ENCODE measurements at regions not wholly inside any gene's neighbourhood (a gene's known extent, or its start where the extent isn't known, plus 50 kb on each side); places are given as distances from the start of the nearest gene placed in this dataset.

DNA sequence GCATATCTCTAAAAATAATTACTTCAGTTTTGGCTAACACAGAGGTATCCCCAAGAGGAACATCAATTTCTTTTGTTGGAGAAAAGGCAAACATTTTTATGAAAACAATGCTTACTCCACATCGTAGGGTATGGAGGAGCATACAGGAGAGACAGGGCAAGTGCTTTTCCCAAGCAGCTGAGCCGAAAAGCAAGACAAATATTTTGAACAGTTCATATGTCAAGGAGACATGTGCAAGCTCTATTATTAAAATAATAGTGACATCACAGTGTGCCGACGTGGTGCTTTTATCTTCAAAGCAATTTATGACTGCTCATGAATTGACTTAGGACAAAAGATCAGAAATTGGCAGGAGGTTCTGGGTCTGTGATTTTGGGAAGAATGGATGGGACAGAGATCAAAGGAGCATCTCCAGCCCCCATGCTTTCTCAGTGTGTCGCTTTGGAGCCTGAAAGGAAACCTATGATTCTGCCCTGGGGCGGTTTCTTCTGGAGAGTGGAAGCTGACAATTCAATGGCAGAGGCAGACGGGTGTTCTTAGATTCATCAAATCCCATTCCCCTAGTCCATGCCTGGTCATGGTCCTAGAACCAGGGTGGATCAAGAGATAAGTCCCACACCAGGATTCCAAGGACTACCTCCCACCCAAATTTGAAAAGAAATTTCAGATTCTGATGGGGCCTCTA lies 97.1 kb downstream of the JCAD start:
- H3K27ac ChIP-seq (ENCODE audit: low read depth in 2 of 2, low read length in 2 of 2) = no peak overlapping the region
- H3K36me3 ChIP-seq (ENCODE audit: control insufficient read depth in 2 of 2, insufficient read depth in 2 of 2, low read length in 2 of 2) = no peaks in the 10 kb centered on the region
- peaks cover 0 to 2% of the 10 kb centered on the region in 2 donors for H3K27me3 ChIP-seq (ENCODE audit: control insufficient read depth in 2 of 2, insufficient read depth in 2 of 2, low read length in 2 of 2)
- H3K4me1 ChIP-seq (ENCODE audit: control insufficient read depth in 2 of 2, insufficient read depth in 2 of 2, low read length in 2 of 2) = no peaks in the 10 kb centered on the region
- no peaks in the 10 kb centered on the region for H3K9me3 ChIP-seq (ENCODE audit: control insufficient read depth in 2 of 2, low read length in 2 of 2)
- no peak overlapping the region for H3K4me3 ChIP-seq (ENCODE audit: low read length in 2 of 2)
- H3K9ac ChIP-seq (ENCODE audit: low read depth in 1 of 2, low read length in 2 of 2) = no peak overlapping the region

DNA sequence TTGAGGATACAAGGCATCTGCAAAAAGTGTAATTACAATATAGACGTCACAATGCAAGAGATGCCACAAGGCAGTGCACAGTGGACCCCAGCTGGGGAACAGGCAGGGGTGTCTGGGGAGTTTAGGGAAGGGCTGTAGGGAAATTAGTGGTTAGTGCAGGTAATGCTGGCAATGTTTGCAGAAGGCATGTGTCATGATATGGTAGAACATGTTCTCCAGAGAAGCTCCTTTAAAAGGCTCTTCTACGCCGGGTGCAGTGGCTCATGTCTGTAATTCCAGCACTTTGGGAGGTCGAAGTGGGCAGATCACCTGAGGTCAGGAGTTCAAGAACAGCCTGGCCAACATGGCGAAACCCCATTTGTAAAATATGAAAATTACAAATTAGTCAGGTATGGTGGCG lies 98.0 kb downstream of the JCAD start:
- no peaks in the 10 kb centered on the region for H3K36me3 ChIP-seq (ENCODE audit: control insufficient read depth in 2 of 2, insufficient read depth in 2 of 2, low read length in 2 of 2)
- H3K4me1 ChIP-seq (ENCODE audit: control insufficient read depth in 2 of 2, insufficient read depth in 2 of 2, low read length in 2 of 2) = no peaks in the 10 kb centered on the region
- H3K9me3 ChIP-seq (ENCODE audit: control insufficient read depth in 2 of 2, low read length in 2 of 2) = no peaks in the 10 kb centered on the region
- no peak overlapping the region for H3K9ac ChIP-seq (ENCODE audit: low read depth in 1 of 2, low read length in 2 of 2)
- no peak overlapping the region for H3K27ac ChIP-seq (ENCODE audit: low read depth in 2 of 2, low read length in 2 of 2)
- H3K4me3 ChIP-seq (ENCODE audit: low read length in 2 of 2) = no peak overlapping the region
- peaks cover 0 to 2% of the 10 kb centered on the region in 2 donors for H3K27me3 ChIP-seq (ENCODE audit: control insufficient read depth in 2 of 2, insufficient read depth in 2 of 2, low read length in 2 of 2)

DNA sequence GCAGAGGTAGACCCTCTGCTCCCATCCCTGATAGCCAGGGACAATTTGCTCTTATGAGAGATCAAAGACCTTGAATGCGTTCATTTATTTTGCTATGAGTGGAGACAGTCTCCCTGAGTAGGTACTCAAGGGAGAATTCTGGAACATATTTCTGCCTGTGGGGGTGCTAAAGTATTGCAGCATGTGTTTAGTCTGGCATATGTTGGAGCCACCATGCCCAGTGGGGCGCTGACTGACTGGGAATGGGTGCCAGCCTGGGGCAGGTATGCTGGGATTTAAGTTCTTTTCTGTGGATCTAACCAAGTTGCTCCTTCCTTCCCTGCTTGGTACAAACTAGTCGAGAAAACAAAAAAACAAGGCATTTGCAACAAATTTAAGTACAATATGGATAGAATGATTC lies 99.1 kb downstream of the JCAD start:
- Histone ChIP-seq H3K27me3 (ENCODE audit: control insufficient read depth in 2 of 2, insufficient read depth in 2 of 2, low read length in 2 of 2) (peaks cover 0 to 2% of the 10 kb centered on the region in 2 donors), H3K9me3 (ENCODE audit: control insufficient read depth in 2 of 2, low read length in 2 of 2) (no peaks in the 10 kb centered on the region), H3K9ac (ENCODE audit: low read depth in 1 of 2, low read length in 2 of 2) (no peak overlapping the region), H3K4me3 (ENCODE audit: low read length in 2 of 2) (no peak overlapping the region), H3K4me1 (ENCODE audit: control insufficient read depth in 2 of 2, insufficient read depth in 2 of 2, low read length in 2 of 2) (no peaks in the 10 kb centered on the region), H3K27ac (ENCODE audit: low read depth in 2 of 2, low read length in 2 of 2) (no peak overlapping the region), H3K36me3 (ENCODE audit: control insufficient read depth in 2 of 2, insufficient read depth in 2 of 2, low read length in 2 of 2) (no peaks in the 10 kb centered on the region)

GRCh38 chr10:29959586-29959985 lies 99.8 kb downstream of the JCAD start:
- no peak overlapping the region for H3K27ac ChIP-seq (ENCODE audit: low read depth in 2 of 2, low read length in 2 of 2)
- peaks cover 0 to 2% of the 10 kb centered on the region in 2 donors for H3K27me3 ChIP-seq (ENCODE audit: control insufficient read depth in 2 of 2, insufficient read depth in 2 of 2, low read length in 2 of 2)
- H3K4me1 ChIP-seq (ENCODE audit: control insufficient read depth in 2 of 2, insufficient read depth in 2 of 2, low read length in 2 of 2) = no peaks in the 10 kb centered on the region
- H3K4me3 ChIP-seq (ENCODE audit: low read length in 2 of 2) = no peak overlapping the region
- no peak overlapping the region for H3K9ac ChIP-seq (ENCODE audit: low read depth in 1 of 2, low read length in 2 of 2)
- no peaks in the 10 kb centered on the region for H3K36me3 ChIP-seq (ENCODE audit: control insufficient read depth in 2 of 2, insufficient read depth in 2 of 2, low read length in 2 of 2)
- H3K9me3 ChIP-seq (ENCODE audit: control insufficient read depth in 2 of 2, low read length in 2 of 2) = no peaks in the 10 kb centered on the region

- H3K27ac ChIP-seq (ENCODE audit: low read depth in 2 of 2, low read length in 2 of 2) = no peak overlapping the region
- H3K9ac ChIP-seq (ENCODE audit: low read depth in 1 of 2, low read length in 2 of 2) = no peak overlapping the region
- peaks cover 0 to 2% of the 10 kb centered on the region in 2 donors for H3K27me3 ChIP-seq (ENCODE audit: control insufficient read depth in 2 of 2, insufficient read depth in 2 of 2, low read length in 2 of 2)
- H3K9me3 ChIP-seq (ENCODE audit: control insufficient read depth in 2 of 2, low read length in 2 of 2) = no peaks in the 10 kb centered on the region
- no peaks in the 10 kb centered on the region for H3K4me1 ChIP-seq (ENCODE audit: control insufficient read depth in 2 of 2, insufficient read depth in 2 of 2, low read length in 2 of 2)
- no peaks in the 10 kb centered on the region for H3K36me3 ChIP-seq (ENCODE audit: control insufficient read depth in 2 of 2, insufficient read depth in 2 of 2, low read length in 2 of 2)
- H3K4me3 ChIP-seq (ENCODE audit: low read length in 2 of 2) = no peak overlapping the region
These were observed 100.9 kb downstream of the JCAD start for GRCh38 chr10:29958440-29958839.

GRCh38 chr10:29957907-29958331 lies 101.5 kb downstream of the JCAD start:
- H3K36me3 ChIP-seq (ENCODE audit: control insufficient read depth in 2 of 2, insufficient read depth in 2 of 2, low read length in 2 of 2) = no peaks in the 10 kb centered on the region
- H3K27me3 ChIP-seq (ENCODE audit: control insufficient read depth in 2 of 2, insufficient read depth in 2 of 2, low read length in 2 of 2) = peaks cover 0 to 2% of the 10 kb centered on the region in 2 donors
- no peak overlapping the region for H3K9ac ChIP-seq (ENCODE audit: low read depth in 1 of 2, low read length in 2 of 2)
- H3K4me3 ChIP-seq (ENCODE audit: low read length in 2 of 2) = no peak overlapping the region
- no peaks in the 10 kb centered on the region for H3K4me1 ChIP-seq (ENCODE audit: control insufficient read depth in 2 of 2, insufficient read depth in 2 of 2, low read length in 2 of 2)
- no peak overlapping the region for H3K27ac ChIP-seq (ENCODE audit: low read depth in 2 of 2, low read length in 2 of 2)
- no peaks in the 10 kb centered on the region for H3K9me3 ChIP-seq (ENCODE audit: control insufficient read depth in 2 of 2, low read length in 2 of 2)

GRCh38 chr10:29957236-29957635 lies 102.2 kb downstream of the JCAD start:
- H3K27me3 ChIP-seq (ENCODE audit: control insufficient read depth in 2 of 2, insufficient read depth in 2 of 2, low read length in 2 of 2) = peaks cover 0 to 2% of the 10 kb centered on the region in 2 donors
- no peaks in the 10 kb centered on the region for H3K4me1 ChIP-seq (ENCODE audit: control insufficient read depth in 2 of 2, insufficient read depth in 2 of 2, low read length in 2 of 2)
- no peak overlapping the region for H3K9ac ChIP-seq (ENCODE audit: low read depth in 1 of 2, low read length in 2 of 2)
- no peak overlapping the region for H3K4me3 ChIP-seq (ENCODE audit: low read length in 2 of 2)
- H3K9me3 ChIP-seq (ENCODE audit: control insufficient read depth in 2 of 2, low read length in 2 of 2) = no peaks in the 10 kb centered on the region
- H3K36me3 ChIP-seq (ENCODE audit: control insufficient read depth in 2 of 2, insufficient read depth in 2 of 2, low read length in 2 of 2) = no peaks in the 10 kb centered on the region
- no peak overlapping the region for H3K27ac ChIP-seq (ENCODE audit: low read depth in 2 of 2, low read length in 2 of 2)

- Histone ChIP-seq H3K9me3 (ENCODE audit: control insufficient read depth in 2 of 2, low read length in 2 of 2) (no peaks in the 10 kb centered on the region), H3K27ac (ENCODE audit: low read depth in 2 of 2, low read length in 2 of 2) (no peak overlapping the region), H3K4me3 (ENCODE audit: low read length in 2 of 2) (no peak overlapping the region), H3K36me3 (ENCODE audit: control insufficient read depth in 2 of 2, insufficient read depth in 2 of 2, low read length in 2 of 2) (no peaks in the 10 kb centered on the region), H3K9ac (ENCODE audit: low read depth in 1 of 2, low read length in 2 of 2) (no peak overlapping the region), H3K27me3 (ENCODE audit: control insufficient read depth in 2 of 2, insufficient read depth in 2 of 2, low read length in 2 of 2) (peaks cover 0 to 2% of the 10 kb centered on the region in 2 donors), H3K4me1 (ENCODE audit: control insufficient read depth in 2 of 2, insufficient read depth in 2 of 2, low read length in 2 of 2) (no peaks in the 10 kb centered on the region)
These were observed 103.0 kb downstream of the JCAD start for GRCh38 chr10:29956335-29956924.

DNA sequence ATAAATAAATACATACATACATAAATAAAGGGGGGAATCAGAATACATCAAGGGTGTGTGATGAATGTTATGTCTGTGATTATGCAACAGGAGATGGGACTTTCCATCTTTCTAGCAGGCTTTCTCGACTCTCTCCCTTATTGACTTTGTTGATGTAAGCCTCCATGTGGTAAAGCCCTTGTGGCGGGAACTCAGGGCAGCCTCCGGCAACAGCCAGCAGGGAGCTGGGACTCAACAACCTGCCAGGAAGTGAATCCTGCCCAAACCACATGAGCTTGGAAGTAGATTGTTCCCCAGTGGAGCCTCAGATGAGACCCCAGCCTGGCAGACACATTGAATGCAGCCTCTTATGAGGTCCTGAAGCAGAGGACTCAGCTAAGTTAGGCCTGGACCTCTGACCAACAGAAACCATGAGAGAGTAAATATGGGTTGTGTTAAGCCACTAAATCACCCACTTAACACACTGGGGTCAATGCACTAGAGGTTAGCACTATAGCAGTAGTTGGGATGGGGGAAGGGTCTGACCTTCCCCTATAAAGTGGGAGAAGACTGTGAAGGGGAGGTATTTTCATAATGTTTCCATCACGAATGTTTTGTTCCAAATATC lies 104.0 kb downstream of the JCAD start:
- H3K27ac ChIP-seq (ENCODE audit: low read depth in 2 of 2, low read length in 2 of 2) = no peak overlapping the region
- H3K4me3 ChIP-seq (ENCODE audit: low read length in 2 of 2) = no peak overlapping the region
- H3K4me1 ChIP-seq (ENCODE audit: control insufficient read depth in 2 of 2, insufficient read depth in 2 of 2, low read length in 2 of 2) = no peaks in the 10 kb centered on the region
- peaks cover 0 to 2% of the 10 kb centered on the region in 2 donors for H3K27me3 ChIP-seq (ENCODE audit: control insufficient read depth in 2 of 2, insufficient read depth in 2 of 2, low read length in 2 of 2)
- H3K9me3 ChIP-seq (ENCODE audit: control insufficient read depth in 2 of 2, low read length in 2 of 2) = no peaks in the 10 kb centered on the region
- H3K9ac ChIP-seq (ENCODE audit: low read depth in 1 of 2, low read length in 2 of 2) = no peak overlapping the region
- no peaks in the 10 kb centered on the region for H3K36me3 ChIP-seq (ENCODE audit: control insufficient read depth in 2 of 2, insufficient read depth in 2 of 2, low read length in 2 of 2)

- Histone ChIP-seq H3K36me3 (ENCODE audit: control insufficient read depth in 2 of 2, insufficient read depth in 2 of 2, low read length in 2 of 2) (no peaks in the 10 kb centered on the region), H3K27ac (ENCODE audit: low read depth in 2 of 2, low read length in 2 of 2) (no peak overlapping the region), H3K4me3 (ENCODE audit: low read length in 2 of 2) (no peak overlapping the region), H3K9ac (ENCODE audit: low read depth in 1 of 2, low read length in 2 of 2) (no peak overlapping the region), H3K4me1 (ENCODE audit: control insufficient read depth in 2 of 2, insufficient read depth in 2 of 2, low read length in 2 of 2) (no peaks in the 10 kb centered on the region), H3K9me3 (ENCODE audit: control insufficient read depth in 2 of 2, low read length in 2 of 2) (no peaks in the 10 kb centered on the region), H3K27me3 (ENCODE audit: control insufficient read depth in 2 of 2, insufficient read depth in 2 of 2, low read length in 2 of 2) (no peaks in the 10 kb centered on the region)
These were observed 107.9 kb downstream of the JCAD start for GRCh38 chr10:29951441-29951931.
